ENCODE measurements at regions not wholly inside any gene's neighbourhood (a gene's known extent, or its start where the extent isn't known, plus 50 kb on each side); places are given as distances from the start of the nearest gene placed in this dataset.
A peak's percentile ranks its signal among the peaks of the same experiment; 100 is the strongest.

GRCh38 chr18:24937639-24938275 is 414.2 kb downstream of the ZNF521 start:
- CTCF ChIA-PET = no interaction called here
- WGBS, 2 experiments (ENCODE audit: extremely low coverage in 2 of 2, insufficient read length in 1 of 2) = no CpG with 5 or more reads among the region's 5 CpGs

More at GRCh38 chr18:24937639-24938275, 414.2 kb downstream of the ZNF521 start:
- ATAC-seq (ENCODE audit: low read depth) = no peak
- peak overlapping the region; percentile 44 for H2AFZ ChIP-seq (replicated peaks; ENCODE audit: low read length, poor library complexity)
- no peak overlapping the region for H4K91ac ChIP-seq (ENCODE audit: insufficient read depth, low read depth, low read length)
- H4K8ac ChIP-seq (ENCODE audit: low read depth in 2 of 2, low read length in 2 of 2) = no peak overlapping the region
- no peak overlapping the region for H2AK5ac ChIP-seq (ENCODE audit: low read depth, low read length)
- H3K23ac ChIP-seq (ENCODE audit: low read depth, low read length) = no peak overlapping the region
- no peak for DNase-seq
- H3K4ac ChIP-seq (ENCODE audit: low read depth, low read length) = no peak overlapping the region
- no peaks in the 10 kb centered on the region for H3K79me1 ChIP-seq (ENCODE audit: low read depth in 1 of 2, low read length in 2 of 2)
- TF ChIP-seq MXI1 (IDR thresholded peaks at IDR 0.05; ENCODE audit: borderline replicate concordance, low read depth, low read length) = no peak
- no peak for TF ChIP-seq CEBPB (IDR thresholded peaks at IDR 0.05; ENCODE audit: low read depth, low read length)
- TF ChIP-seq FOS (IDR thresholded peaks at IDR 0.05; ENCODE audit: low read depth, low read length) = no peak
- TF ChIP-seq CHD1 (IDR thresholded peaks at IDR 0.05; ENCODE audit: low read depth, low read length) = no peak
- no peak for TF ChIP-seq MAZ (IDR thresholded peaks at IDR 0.05; ENCODE audit: borderline replicate concordance, low read depth, low read length)
- no peak for TF ChIP-seq NFE2L2 (IDR thresholded peaks at IDR 0.05; ENCODE audit: low read depth, low read length)
- TF ChIP-seq MAFK (IDR thresholded peaks at IDR 0.05; ENCODE audit: low read depth, low read length) = no peak
- TF ChIP-seq CTCF (conservative IDR thresholded peaks at IDR 0.05; ENCODE audit: low read depth, low read length) = no peak
- TF ChIP-seq BHLHE40 (IDR thresholded peaks at IDR 0.05; ENCODE audit: low read depth, low read length) = no peak
- TF ChIP-seq SMC3 (IDR thresholded peaks at IDR 0.05; ENCODE audit: low read depth, low read length) = no peak
- TF ChIP-seq RAD21 (IDR thresholded peaks at IDR 0.05; ENCODE audit: low read length) = no peak
- no peak for TF ChIP-seq ELK1 (IDR thresholded peaks at IDR 0.05; ENCODE audit: borderline replicate concordance, low read depth, low read length)
- TF ChIP-seq POLR2A (IDR thresholded peaks at IDR 0.05; ENCODE audit: low read depth, low read length) = no peak
- no peak for TF ChIP-seq RCOR1 (IDR thresholded peaks at IDR 0.05; ENCODE audit: insufficient replicate concordance, low read length)
- TF ChIP-seq RFX5 (IDR thresholded peaks at IDR 0.05; ENCODE audit: low read depth, low read length) = no peak
- no peak for TF ChIP-seq USF2 (IDR thresholded peaks at IDR 0.05; ENCODE audit: low read depth, low read length)
- H3K18ac ChIP-seq (ENCODE audit: low read depth, low read length) = no peak overlapping the region
- no peak overlapping the region for H3K9ac ChIP-seq (ENCODE audit: low read depth, low read length)
- H3K56ac ChIP-seq (ENCODE audit: extremely low read depth, insufficient read depth, low read length) = no peak overlapping the region
- H3K9me1 ChIP-seq (ENCODE audit: insufficient read depth, low read length) = no peaks in the 10 kb centered on the region; the same call in 1 of the 2 replicates
- no peak overlapping the region for H4K5ac ChIP-seq (ENCODE audit: low read depth, low read length)
- intact Hi-C loops (cut with micrococcal nuclease) (no loop called here), in situ Hi-C loops (cut with MboI; ENCODE audit: low sequenced_read_pairs) (no loop called here), dilution Hi-C loops (cut with HindIII; ENCODE audit: low sequenced_read_pairs, unreplicated experiment) (no loop called here)
- no peak overlapping the region for H2BK15ac ChIP-seq (ENCODE audit: low read depth, low read length)
- no peak overlapping the region for H2BK5ac ChIP-seq (ENCODE audit: low read depth, low read length, poor library complexity, severe bottlenecking)
- H3K27me3 ChIP-seq (ENCODE audit: control insufficient read depth, insufficient read depth, low read length) = peaks cover 3% of the 10 kb centered on the region
- no TSS peak for BruUV-seq (replicated peaks)
- H4K20me1 ChIP-seq (ENCODE audit: insufficient read depth, low read length) = no peaks in the 10 kb centered on the region
- no peak overlapping the region for H3K4me3 ChIP-seq (ENCODE audit: insufficient read depth, low read depth, low read length)
- H3K4me2 ChIP-seq (ENCODE audit: low read depth, low read length) = no peak overlapping the region
- no peak overlapping the region for H2BK20ac ChIP-seq (ENCODE audit: low read depth, low read length)
- H2BK120ac ChIP-seq (ENCODE audit: low read depth, low read length) = no peak overlapping the region
- H3K14ac ChIP-seq (replicated peaks; ENCODE audit: low read depth, low read length) = no peak overlapping the region
- H3K27ac ChIP-seq (ENCODE audit: insufficient read depth, low read length) = no peak overlapping the region
- H3K36me3 ChIP-seq (ENCODE audit: control insufficient read depth, insufficient read depth, low read length) = no peaks in the 10 kb centered on the region
- peaks cover 6% of the 10 kb centered on the region; the same call in 1 of the 2 replicates for H3K4me1 ChIP-seq (ENCODE audit: control insufficient read depth, insufficient read depth, low read length)
- POLR2A ChIA-PET (ENCODE audit: unreplicated experiment) = no interaction called here
- H3K9me3 ChIP-seq (ENCODE audit: control insufficient read depth, insufficient read depth, low read length) = no peaks in the 10 kb centered on the region
- H2AK9ac ChIP-seq (replicated peaks; ENCODE audit: low read depth, low read length, poor library complexity) = no peak overlapping the region
